ENCODE measurements at regions not wholly inside any gene's neighbourhood (a gene's known extent, or its start where the extent isn't known, plus 50 kb on each side); places are given as distances from the start of the nearest gene placed in this dataset.

- no peak overlapping the region for H3K4me2 ChIP-seq (ENCODE audit: low read depth, low read length)
- ChIA-PET POLR2A (ENCODE audit: unreplicated experiment) (no interaction called here), CTCF (no interaction called here)
- no peak overlapping the region for H2AK5ac ChIP-seq (ENCODE audit: low read depth, low read length)
- H2BK120ac ChIP-seq (ENCODE audit: low read depth, low read length): no peak overlapping the region
- no peak overlapping the region for H4K8ac ChIP-seq (ENCODE audit: low read depth in 2 of 2, low read length in 2 of 2)
- DNase-seq (no peak), ATAC-seq (ENCODE audit: low read depth) (no peak)
- H2AK9ac ChIP-seq (replicated peaks; ENCODE audit: low read depth, low read length, poor library complexity): no peak overlapping the region
- TF ChIP-seq ELK1 (IDR thresholded peaks at IDR 0.05; ENCODE audit: borderline replicate concordance, low read depth, low read length): no peak
- TF ChIP-seq FOS (IDR thresholded peaks at IDR 0.05; ENCODE audit: low read depth, low read length): no peak
- no peak for TF ChIP-seq CEBPB (IDR thresholded peaks at IDR 0.05; ENCODE audit: low read depth, low read length)
- no peak for TF ChIP-seq POLR2A (IDR thresholded peaks at IDR 0.05; ENCODE audit: low read depth, low read length)
- no peak for TF ChIP-seq MXI1 (IDR thresholded peaks at IDR 0.05; ENCODE audit: borderline replicate concordance, low read depth, low read length)
- no peak for TF ChIP-seq USF2 (IDR thresholded peaks at IDR 0.05; ENCODE audit: low read depth, low read length)
- no peak for TF ChIP-seq RAD21 (IDR thresholded peaks at IDR 0.05; ENCODE audit: low read length)
- no peak for TF ChIP-seq RFX5 (IDR thresholded peaks at IDR 0.05; ENCODE audit: low read depth, low read length)
- no peak for TF ChIP-seq RCOR1 (IDR thresholded peaks at IDR 0.05; ENCODE audit: insufficient replicate concordance, low read length)
- BruUV-seq (replicated peaks): no TSS peak
- no peak overlapping the region for H3K4ac ChIP-seq (ENCODE audit: low read depth, low read length)
- no peaks in the 10 kb centered on the region for H3K27me3 ChIP-seq (ENCODE audit: control insufficient read depth, insufficient read depth, low read length)
- no peak overlapping the region for H3K27ac ChIP-seq (ENCODE audit: insufficient read depth, low read length)
- H3K18ac ChIP-seq (ENCODE audit: low read depth, low read length): no peak overlapping the region
- no peak overlapping the region for H3K9ac ChIP-seq (ENCODE audit: low read depth, low read length)
- H3K14ac ChIP-seq (replicated peaks; ENCODE audit: low read depth, low read length): no peak overlapping the region
- no peaks in the 10 kb centered on the region for H3K36me3 ChIP-seq (ENCODE audit: control insufficient read depth, insufficient read depth, low read length)
- H3K23ac ChIP-seq (ENCODE audit: low read depth, low read length): no peak overlapping the region
- no peaks in the 10 kb centered on the region for H4K20me1 ChIP-seq (ENCODE audit: insufficient read depth, low read length)
- H2BK15ac ChIP-seq (ENCODE audit: low read depth, low read length): no peak overlapping the region
- H3K4me3 ChIP-seq (ENCODE audit: insufficient read depth, low read depth, low read length): no peak overlapping the region
- no peaks in the 10 kb centered on the region for H3K9me1 ChIP-seq (ENCODE audit: insufficient read depth, low read length)
- H2BK20ac ChIP-seq (ENCODE audit: low read depth, low read length): no peak overlapping the region
- no peak overlapping the region for H4K5ac ChIP-seq (ENCODE audit: low read depth, low read length)
- peaks cover 2% of the 10 kb centered on the region for H3K9me3 ChIP-seq (ENCODE audit: control insufficient read depth, insufficient read depth, low read length)
- in situ Hi-C loops (cut with MboI; ENCODE audit: low sequenced_read_pairs) (no loop called here), intact Hi-C loops (cut with micrococcal nuclease) (no loop called here), dilution Hi-C loops (cut with HindIII; ENCODE audit: low sequenced_read_pairs, unreplicated experiment) (no loop called here)
- no CpG with 5 or more reads among the region's 1 CpG for WGBS, 2 experiments (ENCODE audit: extremely low coverage in 2 of 2, insufficient read length in 1 of 2)
- H4K91ac ChIP-seq (ENCODE audit: insufficient read depth, low read depth, low read length): no peak overlapping the region
- no peak overlapping the region for H3K56ac ChIP-seq (ENCODE audit: extremely low read depth, insufficient read depth, low read length)
- no peaks in the 10 kb centered on the region for H3K79me1 ChIP-seq (ENCODE audit: low read depth in 1 of 2, low read length in 2 of 2)
- no peak overlapping the region for H2AFZ ChIP-seq (replicated peaks; ENCODE audit: low read length, poor library complexity)
- no peaks in the 10 kb centered on the region for H3K4me1 ChIP-seq (ENCODE audit: control insufficient read depth, insufficient read depth, low read length)
- H2BK5ac ChIP-seq (ENCODE audit: low read depth, low read length, poor library complexity, severe bottlenecking): no peak overlapping the region
Measured at GRCh38 chr10:9733766-9734165, 1283.9 kb upstream of the CELF2 start.

Measured in IMR-90 (cell line).